H1 (cell line): ENCODE measurements at regions not wholly inside any gene's neighbourhood (a gene's known extent, or its start where the extent isn't known, plus 50 kb on each side); places are given as distances from the start of the nearest gene placed in this dataset.

Source experiments
- CTCF ChIA-PET: fragments of 300-600 bp; sonication (Branson Sonifier 250); formaldehyde crosslinking; loops from one replicate; lab custom pipeline; 2021; ENCODE audit not compliant: partially characterized antibody; lab: Charles Lee
- POLR2A ChIA-PET: fragments of 300-600 bp; sonication (Branson Sonifier 250); formaldehyde crosslinking; loops from one replicate; lab custom pipeline; 2021; ENCODE audit warnings: inconsistent platforms; ENCODE audit not compliant: partially characterized antibody; lab: Charles Lee
- DNase-seq, 2 experiments: peaks; one replicate each; pipeline versions ENCODE4 v3.0.0 to v3.0.0-alpha.2; 2010 to 2022; ENCODE audit warnings: low spot score in 2 of 2, low read depth in 1 of 2, mixed read lengths in 1 of 2
- FAIRE-seq: peaks from 2 replicates; lab custom pipeline; 2011; peaks lifted over from hg19 to GRCh38; lab: Jason Lieb, UNC
- H2AFZ ChIP-seq: 2 replicates; pipeline ENCODE4 v1.8.1; 2012; ENCODE audit warnings: low read length, inconsistent platforms
- H2AK5ac ChIP-seq: 2 replicates; pipeline ENCODE4 v1.6.1; 2013; ENCODE audit warnings: low read depth, low read length
- H2BK120ac ChIP-seq: replicated peaks from 2 replicates; pipeline ENCODE3; 2013; ENCODE audit warnings: low read depth, low read length, inconsistent platforms
- H2BK12ac ChIP-seq: 2 replicates; pipeline ENCODE4 v1.6.1; 2013; ENCODE audit warnings: low read depth, low read length
- H2BK15ac ChIP-seq: 2 replicates; pipeline ENCODE4 v1.6.1; 2013; ENCODE audit warnings: low read length
- H2BK20ac ChIP-seq: 2 replicates; pipeline ENCODE4 v1.6.1; 2013; ENCODE audit warnings: low read length
- H2BK5ac ChIP-seq: 2 replicates; pipeline ENCODE4 v1.6.1; 2013; ENCODE audit warnings: low read depth, low read length
- H3K14ac ChIP-seq: 2 replicates; pipeline ENCODE4 v1.6.1; 2013; ENCODE audit warnings: inconsistent platforms; ENCODE audit not compliant: insufficient read length
- H3K18ac ChIP-seq: 2 replicates; pipeline ENCODE4 v1.6.1; 2013; ENCODE audit warnings: low read length; ENCODE audit errors: extremely low read depth
- H3K23ac ChIP-seq: 2 replicates; pipeline ENCODE4 v1.6.1; 2013; ENCODE audit warnings: inconsistent platforms; ENCODE audit not compliant: insufficient read length
- H3K23me2 ChIP-seq: 2 replicates; pipeline ENCODE4 v1.6.1; 2013; ENCODE audit warnings: low read depth, low read length
- H3K27ac ChIP-seq: 2 replicates; pipeline ENCODE4 v1.6.1; 2011; ENCODE audit warnings: low read depth, low read length, inconsistent platforms
- H3K27me3 ChIP-seq, 4 experiments: replicated peaks in 1 of 4; 1 replicate in 1 of 4; 2 replicates in 3 of 4; pipeline versions ENCODE4 v1.6.1 to v1.8.1; 2011 to 2013; ENCODE audit warnings: low read length in 3 of 4, mild to moderate bottlenecking in 3 of 4, inconsistent platforms in 2 of 4, mixed read lengths in 2 of 4, moderate library complexity in 1 of 4; ENCODE audit not compliant: control insufficient read depth in 3 of 4, insufficient read depth in 3 of 4; ENCODE audit errors: extremely low read depth in 1 of 4
- H3K36me3 ChIP-seq, 4 experiments: 2 replicates each; pipeline versions ENCODE4 v1.6.1 to v1.8.1; 2011 to 2013; ENCODE audit warnings: mild to moderate bottlenecking in 4 of 4, low read length in 3 of 4, moderate library complexity in 2 of 4, control low read depth in 1 of 4, inconsistent platforms in 1 of 4; ENCODE audit not compliant: insufficient read depth in 4 of 4, control insufficient read depth in 2 of 4
- H3K4ac ChIP-seq: replicated peaks from 2 replicates; pipeline ENCODE3; 2013; ENCODE audit warnings: low read length, low read depth, mixed read lengths, inconsistent platforms; ENCODE audit not compliant: insufficient read length
- H3K4me1 ChIP-seq, 4 experiments: replicated peaks in 1 of 4; 1 replicate in 1 of 4; 2 replicates in 3 of 4; pipeline versions ENCODE4 v1.6.1 to v1.8.1; 2011 to 2013; ENCODE audit warnings: low read length in 3 of 4, inconsistent platforms in 2 of 4, mixed read lengths in 1 of 4; ENCODE audit not compliant: insufficient read depth in 4 of 4, control insufficient read depth in 3 of 4
- H3K4me2 ChIP-seq, 2 experiments: 2 replicates each; pipeline versions ENCODE4 v1.6.1 to v1.8.1; 2011 to 2013; ENCODE audit warnings: low read depth in 2 of 2, low read length in 2 of 2, control low read depth in 1 of 2, inconsistent platforms in 1 of 2, mild to moderate bottlenecking in 1 of 2; ENCODE audit not compliant: insufficient read depth in 1 of 2
- H3K4me3 ChIP-seq, 4 experiments: fragments of 200-600, 300-600 bp in 1 of 4; sonication (generic), shearing (Covaris generic), sonication (Bioruptor Twin) in 1 of 4; 2 replicates each; pipeline versions ENCODE4 v1.5.1 to v1.8.1; 2011 to 2016; ENCODE audit warnings: low read length in 4 of 4, low read depth in 3 of 4, control low read depth in 2 of 4, inconsistent platforms in 2 of 4, mild to moderate bottlenecking in 2 of 4, mixed read lengths in 1 of 4, moderate library complexity in 1 of 4; ENCODE audit not compliant: insufficient read depth in 2 of 4; ENCODE audit errors: extremely low read depth in 1 of 4
- H3K56ac ChIP-seq: replicated peaks from 2 replicates; pipeline ENCODE3; 2013; ENCODE audit warnings: low read depth, mild to moderate bottlenecking, mixed read lengths, low read length, inconsistent platforms; ENCODE audit not compliant: insufficient read length
- H3K79me1 ChIP-seq: 2 replicates; pipeline ENCODE4 v1.6.1; 2013; ENCODE audit warnings: low read depth, low read length, control low read depth
- H3K79me2 ChIP-seq, 2 experiments: 2 replicates each; pipeline versions ENCODE4 v1.6.1 to v1.8.1; 2012 to 2013; ENCODE audit warnings: low read length in 2 of 2, mild to moderate bottlenecking in 2 of 2, inconsistent platforms in 1 of 2; ENCODE audit not compliant: insufficient read depth in 2 of 2, control insufficient read depth in 1 of 2
- H3K9ac ChIP-seq, 4 experiments: replicated peaks in 1 of 4; 1 replicate in 1 of 4; 2 replicates in 3 of 4; pipeline versions ENCODE4 v1.6.1 to v1.8.1; 2011 to 2013; ENCODE audit warnings: low read depth in 3 of 4, low read length in 3 of 4, control low read depth in 2 of 4, mild to moderate bottlenecking in 2 of 4, moderate library complexity in 2 of 4, inconsistent platforms in 1 of 4; ENCODE audit errors: extremely low read depth in 1 of 4
- H3K9me3 ChIP-seq, 2 experiments: 2 replicates each; pipeline versions ENCODE4 v1.6.1 to v1.8.1; 2012 to 2013; ENCODE audit warnings: mild to moderate bottlenecking in 2 of 2, moderate library complexity in 2 of 2, control low read depth in 1 of 2, inconsistent platforms in 1 of 2, low read depth in 1 of 2, low read length in 1 of 2, mixed read lengths in 1 of 2; ENCODE audit not compliant: insufficient read depth in 2 of 2
- H4K20me1 ChIP-seq, 2 experiments: replicated peaks in 1 of 2; 2 replicates each; pipeline versions ENCODE3 to v1.8.1; 2011 to 2013; ENCODE audit warnings: inconsistent platforms in 2 of 2, low read length in 2 of 2, mild to moderate bottlenecking in 1 of 2; ENCODE audit not compliant: insufficient read depth in 2 of 2, control insufficient read depth in 1 of 2
- H4K5ac ChIP-seq: 2 replicates; pipeline ENCODE4 v1.6.1; 2013; ENCODE audit warnings: low read length, low read depth, mixed read lengths, inconsistent platforms; ENCODE audit not compliant: insufficient read length
- H4K8ac ChIP-seq: 2 replicates; pipeline ENCODE4 v1.8.0; 2013; ENCODE audit warnings: mild to moderate bottlenecking, moderate library complexity, low read length, inconsistent platforms; ENCODE audit not compliant: insufficient read depth; ENCODE audit errors: extremely low read depth
- H4K91ac ChIP-seq: replicated peaks from 2 replicates; pipeline ENCODE3; 2013; ENCODE audit warnings: low read length, mixed read lengths, inconsistent platforms; ENCODE audit not compliant: insufficient read length
- BACH1 ChIP-seq: IDR thresholded peaks from 2 replicates; pipeline ENCODE4 v1.6.1; 2012; ENCODE audit warnings: low read length, improper control_type of control experiment
- BCL11A ChIP-seq, 2 experiments: IDR thresholded peaks; one replicate each; pipeline ENCODE4 v1.6.1; 2011; ENCODE audit warnings: low read depth in 2 of 2, low read length in 2 of 2, mild to moderate bottlenecking in 2 of 2
- CBX8 ChIP-seq: fragments of 300-800, 300-1000 bp; sonication (generic); IDR thresholded peaks from 2 replicates; pipeline ENCODE4 v1.7.1; 2016; ENCODE audit warnings: low read depth, low read length, borderline replicate concordance
- CREB1 ChIP-seq: IDR thresholded peaks from 2 replicates; pipeline ENCODE4 v1.6.1; 2012; ENCODE audit warnings: inconsistent platforms
- EGR1 ChIP-seq: IDR thresholded peaks from 2 replicates; pipeline ENCODE4 v1.6.1; 2011; ENCODE audit warnings: low read depth, low read length, borderline replicate concordance
- HDAC2 ChIP-seq, 2 experiments: fragments of 300-600 bp in 1 of 2; sonication (generic) in 1 of 2; IDR thresholded peaks; 2 replicates each; pipeline ENCODE4 v1.6.1; 2011 to 2012; ENCODE audit warnings: low read depth in 2 of 2, low read length in 2 of 2, mild to moderate bottlenecking in 2 of 2, moderate library complexity in 2 of 2, borderline replicate concordance in 1 of 2, inconsistent platforms in 1 of 2
- KDM5A ChIP-seq: fragments of 200-600 bp; IDR thresholded peaks from 2 replicates; pipeline ENCODE4 v1.7.1; 2012; ENCODE audit warnings: mild to moderate bottlenecking, low read length, inconsistent platforms, mixed read lengths
- MAX ChIP-seq: IDR thresholded peaks from 2 replicates; pipeline ENCODE4 v1.6.1; 2012; ENCODE audit warnings: inconsistent platforms
- SIX5 ChIP-seq: IDR thresholded peaks from 2 replicates; pipeline ENCODE4 v1.6.1; 2011; ENCODE audit warnings: mild to moderate bottlenecking, low read depth, low read length
- SRF ChIP-seq: IDR thresholded peaks from 2 replicates; pipeline ENCODE4 v1.6.1; 2011; ENCODE audit warnings: mild to moderate bottlenecking, low read depth, low read length, moderate library complexity
- SUZ12 ChIP-seq: fragments of 200-600 bp; sonication (generic); IDR thresholded peaks from 2 replicates; pipeline ENCODE4 v1.6.1; 2012; ENCODE audit warnings: mild to moderate bottlenecking, inconsistent platforms, low read length, moderate library complexity, mixed read lengths
- TEAD4 ChIP-seq: IDR thresholded peaks from 2 replicates; pipeline ENCODE4 v1.6.1; 2012; ENCODE audit warnings: low read depth, low read length, inconsistent platforms, mixed read lengths
- WGBS, 2 experiments: shearing (Covaris generic) in 1 of 2; methylation state at CpG; one replicate each; pipeline versions ENCODE4 v1.1.6 to v1.1.7; 2013 to 2015; ENCODE audit warnings: low lambda C conversion rate in 2 of 2, mixed read lengths in 2 of 2, inconsistent platforms in 1 of 2, low coverage in 1 of 2, missing lambda C conversion rate in 1 of 2; ENCODE audit not compliant: insufficient replicate concordance in 2 of 2, insufficient coverage in 1 of 2, insufficient read length in 1 of 2; ENCODE audit errors: extremely low coverage in 1 of 2, missing lambda C conversion rate in 1 of 2; 5-methylcytosine and 5-hydroxymethylcytosine counted together
- TF ChIP-seq, protein P1 (sequence below), 3 experiments: IDR thresholded peaks; 1 replicate in 2 of 3; 2 replicates in 1 of 3; pipeline versions ENCODE4 v1.5.1 to v1.6.1; 2011; ENCODE audit warnings: low read length in 3 of 3, mild to moderate bottlenecking in 3 of 3, inconsistent platforms in 2 of 3, low read depth in 1 of 3, moderate library complexity in 1 of 3; ENCODE audit not compliant: insufficient read depth in 1 of 3; ENCODE audit errors: control extremely low read depth in 1 of 3

DNA sequence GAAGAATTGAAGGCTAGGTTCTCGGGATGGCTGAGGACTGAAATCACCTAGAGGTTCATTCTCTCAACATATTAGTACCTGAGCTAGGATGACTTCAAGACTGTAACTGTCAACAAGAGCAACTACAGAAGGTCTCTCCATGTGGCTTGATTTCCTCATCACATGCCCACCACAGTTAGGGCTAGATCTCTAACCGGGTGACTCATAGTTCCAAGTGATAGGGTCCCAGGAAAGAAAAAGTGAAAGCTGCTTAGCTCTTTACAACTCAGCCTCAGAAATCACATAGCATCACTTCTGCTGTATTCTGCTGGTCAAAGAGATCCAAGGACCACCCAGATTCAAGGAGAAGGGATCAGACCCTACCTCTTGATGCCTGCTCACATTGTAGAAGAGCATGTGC is 165.4 kb upstream of the AGTR1 start:
- no peak overlapping the region for H3K27ac ChIP-seq
- DNase-seq (no peak), FAIRE-seq (no peak)
- no peak for TF ChIP-seq TEAD4
- no peak for TF ChIP-seq HDAC2 (IDR thresholded peaks at IDR 0.05; ENCODE audit: borderline replicate concordance in 1 of 2, low read depth in 2 of 2, low read length in 2 of 2)
- TF ChIP-seq BACH1 = no peak
- TF ChIP-seq SIX5 = no peak
- no peak for TF ChIP-seq CREB1
- no peak for TF ChIP-seq EGR1
- TF ChIP-seq CBX8 = no peak
- TF ChIP-seq KDM5A = no peak
- TF ChIP-seq, protein P1, sequence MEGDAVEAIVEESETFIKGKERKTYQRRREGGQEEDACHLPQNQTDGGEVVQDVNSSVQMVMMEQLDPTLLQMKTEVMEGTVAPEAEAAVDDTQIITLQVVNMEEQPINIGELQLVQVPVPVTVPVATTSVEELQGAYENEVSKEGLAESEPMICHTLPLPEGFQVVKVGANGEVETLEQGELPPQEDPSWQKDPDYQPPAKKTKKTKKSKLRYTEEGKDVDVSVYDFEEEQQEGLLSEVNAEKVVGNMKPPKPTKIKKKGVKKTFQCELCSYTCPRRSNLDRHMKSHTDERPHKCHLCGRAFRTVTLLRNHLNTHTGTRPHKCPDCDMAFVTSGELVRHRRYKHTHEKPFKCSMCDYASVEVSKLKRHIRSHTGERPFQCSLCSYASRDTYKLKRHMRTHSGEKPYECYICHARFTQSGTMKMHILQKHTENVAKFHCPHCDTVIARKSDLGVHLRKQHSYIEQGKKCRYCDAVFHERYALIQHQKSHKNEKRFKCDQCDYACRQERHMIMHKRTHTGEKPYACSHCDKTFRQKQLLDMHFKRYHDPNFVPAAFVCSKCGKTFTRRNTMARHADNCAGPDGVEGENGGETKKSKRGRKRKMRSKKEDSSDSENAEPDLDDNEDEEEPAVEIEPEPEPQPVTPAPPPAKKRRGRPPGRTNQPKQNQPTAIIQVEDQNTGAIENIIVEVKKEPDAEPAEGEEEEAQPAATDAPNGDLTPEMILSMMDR (IDR thresholded peaks at IDR 0.05; ENCODE audit: control extremely low read depth in 1 of 3, insufficient read depth in 1 of 3, low read depth in 1 of 3, low read length in 3 of 3) = no peak
- TF ChIP-seq SUZ12 = no peak
- no peak for TF ChIP-seq MAX
- no peak for TF ChIP-seq SRF
- no peak for TF ChIP-seq BCL11A (IDR thresholded peaks at IDR 0.05; ENCODE audit: low read depth in 2 of 2, low read length in 2 of 2)

More for the DNA sequence above, 165.4 kb upstream of the AGTR1 start:
- Histone ChIP-seq H3K18ac (no peak overlapping the region), H4K5ac (no peak overlapping the region), H2BK20ac (no peak overlapping the region), H4K20me1 (no peaks in the 10 kb centered on the region), H2BK5ac (no peak overlapping the region), H4K8ac (no peak overlapping the region), H3K79me1 (no peaks in the 10 kb centered on the region), H2BK120ac (no peak overlapping the region), H3K23ac (no peak overlapping the region), H3K27me3 (no peaks in the 10 kb centered on the region), H3K4me1 (no peaks in the 10 kb centered on the region), H3K9ac (no peak overlapping the region), H3K4me2 (no peak overlapping the region), H2BK12ac (no peak overlapping the region), H3K14ac (no peak overlapping the region), H3K56ac (no peak overlapping the region), H3K79me2 (no peaks in the 10 kb centered on the region), H3K4me3 (no peak overlapping the region), H3K9me3 (no peaks in the 10 kb centered on the region), H2AFZ (no peak overlapping the region), H2AK5ac (no peak overlapping the region), H3K23me2 (no peaks in the 10 kb centered on the region), H3K4ac (no peak overlapping the region), H3K36me3 (no peaks in the 10 kb centered on the region), H4K91ac (no peak overlapping the region), H2BK15ac (no peak overlapping the region)
- 90% methylated on average over 2 of the region's 2 CpGs; no CpG with 5 or more reads in 1 of the 2 experiments for WGBS, 2 experiments
- ChIA-PET POLR2A (no interaction called here), CTCF (interaction anchor here (0.8 kb wide), 1 partner anchor 114 kb away, joined by 3 read pairs; no protein-coding TSS in a partner anchor)
